Loucy (cell line): ENCODE measurements at regions not wholly inside any gene's neighbourhood (a gene's known extent, or its start where the extent isn't known, plus 50 kb on each side); places are given as distances from the start of the nearest gene placed in this dataset.
"Not testable (repeated sequence)": the region's sequence is repeated elsewhere in the genome, so short reads cannot be mapped to it uniquely, and the experiment has no call there.

Experiments
- CTCF ChIP-seq: fragments of 200-600 bp; sonication (generic); conservative IDR thresholded peaks from 2 replicates; pipeline ENCODE4 v1.5.1; 2014; ENCODE audit warnings: mild to moderate bottlenecking, antibody characterized with exemption, low read length
- EZH2phosphoT487 ChIP-seq: fragments of 200-600 bp; IDR thresholded peaks from 2 replicates; pipeline ENCODE4 v1.6.1; 2018; ENCODE audit warnings: antibody characterized with exemption, mild to moderate bottlenecking, moderate library complexity, borderline replicate concordance

DNA sequence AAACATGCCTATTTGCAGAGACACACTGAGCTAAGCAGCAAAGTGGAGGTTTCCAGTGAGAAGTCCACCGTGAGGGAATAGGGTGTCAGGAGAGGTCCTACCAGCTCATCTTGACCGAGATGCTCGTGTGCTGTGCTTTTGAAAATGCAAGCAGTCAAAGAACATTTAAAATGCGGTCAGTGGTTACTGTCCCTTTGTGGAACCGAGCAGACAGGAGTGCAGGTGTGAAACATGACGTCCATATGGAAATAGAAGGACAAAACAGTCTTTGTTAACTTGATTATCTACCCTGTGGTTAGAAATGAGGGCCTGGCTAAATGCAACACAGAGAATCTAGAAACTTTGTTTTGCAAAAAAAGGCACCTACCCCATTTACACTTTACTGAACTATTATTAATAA, 473.3 kb downstream of the SPATA31A6 start:
- TF ChIP-seq CTCF, EZH2phosphoT487: not testable (repeated sequence)
